ES-I3 (cell line): ENCODE measurements at regions not wholly inside any gene's neighbourhood (a gene's known extent, or its start where the extent isn't known, plus 50 kb on each side); places are given as distances from the start of the nearest gene placed in this dataset.

Experiments used
- H3K36me3 ChIP-seq: 2 replicates; pipeline ENCODE4 v1.6.1; 2013; ENCODE audit warnings: mild to moderate bottlenecking, low read length, control low read depth, moderate library complexity; ENCODE audit not compliant: insufficient read depth
- H3K4me1 ChIP-seq: 2 replicates; pipeline ENCODE4 v1.6.1; 2013; ENCODE audit warnings: mild to moderate bottlenecking, control low read depth, low read length; ENCODE audit not compliant: insufficient read depth
- H3K9ac ChIP-seq: 2 replicates; pipeline ENCODE4 v1.6.1; 2013; ENCODE audit warnings: low read depth, mild to moderate bottlenecking, low read length, moderate library complexity
- H3K9me3 ChIP-seq: 2 replicates; pipeline ENCODE4 v1.6.1; 2013; ENCODE audit warnings: mild to moderate bottlenecking, low read length, moderate library complexity; ENCODE audit not compliant: control insufficient read depth, insufficient read depth

DNA sequence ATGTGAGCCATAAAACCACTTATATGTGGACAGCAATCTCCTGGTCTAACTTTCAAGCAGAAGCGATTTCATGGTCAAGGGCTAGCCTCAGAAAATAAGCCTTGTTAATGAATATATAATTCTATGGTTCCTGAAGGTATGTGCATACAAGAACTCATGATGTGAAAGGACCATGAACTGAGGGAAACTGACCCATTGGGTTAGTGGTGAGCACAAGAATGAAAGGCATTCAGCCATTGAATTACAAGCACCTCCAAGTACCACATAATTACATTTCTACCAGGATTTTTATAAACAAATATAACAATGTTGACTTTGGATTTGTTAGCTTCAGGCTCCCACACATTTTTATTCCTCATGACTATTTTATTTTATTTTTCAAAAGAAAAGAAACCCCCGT lies 459.0 kb downstream of the TLE4 start:
- Histone ChIP-seq H3K36me3 (no peaks in the 10 kb centered on the region), H3K4me1 (no peaks in the 10 kb centered on the region), H3K9ac (no peak overlapping the region), H3K9me3 (no peaks in the 10 kb centered on the region)

DNA sequence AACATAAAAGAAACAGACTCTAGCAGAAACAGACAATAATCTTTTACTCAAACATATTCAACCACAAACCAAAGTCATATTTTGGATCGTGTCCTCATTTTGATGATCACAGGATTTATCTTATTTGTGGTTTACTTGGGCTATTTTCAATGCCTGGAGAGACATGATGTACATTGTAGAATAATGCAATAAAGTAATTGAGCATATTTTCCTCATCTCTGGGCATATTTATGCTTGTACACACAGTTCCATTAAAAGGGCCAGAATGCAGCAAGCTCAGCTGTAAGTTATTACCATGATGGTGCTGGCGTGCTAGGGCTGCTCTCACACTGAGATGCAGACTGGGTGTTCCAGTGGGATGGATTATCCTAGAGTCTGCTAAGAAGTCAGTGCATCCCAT lies 456.7 kb downstream of the TLE4 start:
- no peaks in the 10 kb centered on the region for H3K9me3 ChIP-seq
- no peaks in the 10 kb centered on the region for H3K36me3 ChIP-seq
- H3K4me1 ChIP-seq: no peaks in the 10 kb centered on the region
- no peak overlapping the region for H3K9ac ChIP-seq

DNA sequence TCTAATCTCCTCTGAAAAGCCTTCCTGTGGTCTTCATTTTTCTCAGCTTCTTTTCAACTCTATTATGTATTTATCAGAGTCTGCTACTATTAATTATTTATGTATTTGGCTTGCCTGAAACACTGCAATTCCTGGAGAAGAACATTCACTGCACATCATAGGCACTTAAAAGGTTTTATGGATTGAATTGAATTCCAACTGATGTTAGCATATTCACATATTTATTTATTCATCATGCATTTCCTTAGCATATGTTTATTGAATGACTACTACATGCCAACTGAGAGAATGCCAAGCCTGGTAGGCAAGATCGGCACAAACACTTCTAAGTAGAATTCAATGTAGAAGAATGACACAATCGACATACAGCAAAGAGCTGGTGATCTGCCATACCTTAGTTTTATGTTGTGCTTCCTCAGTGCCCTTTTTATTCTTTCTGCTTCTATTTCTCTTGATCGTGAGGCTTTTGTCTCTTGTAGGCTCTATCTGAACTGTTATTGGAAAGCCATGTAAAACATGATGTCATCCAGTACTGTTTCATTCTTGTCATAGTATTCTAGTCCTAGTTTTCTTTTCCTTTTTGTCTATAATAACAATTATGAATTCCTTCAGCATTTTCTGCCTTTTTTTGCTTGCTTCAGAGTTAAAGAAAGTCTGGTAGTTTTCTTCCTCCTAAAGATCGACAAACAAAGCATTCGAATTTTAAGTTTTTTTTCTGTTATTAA lies 454.2 kb downstream of the TLE4 start:
- Histone ChIP-seq H3K9me3 (no peaks in the 10 kb centered on the region), H3K36me3 (no peaks in the 10 kb centered on the region), H3K4me1 (no peaks in the 10 kb centered on the region), H3K9ac (no peak overlapping the region)

DNA sequence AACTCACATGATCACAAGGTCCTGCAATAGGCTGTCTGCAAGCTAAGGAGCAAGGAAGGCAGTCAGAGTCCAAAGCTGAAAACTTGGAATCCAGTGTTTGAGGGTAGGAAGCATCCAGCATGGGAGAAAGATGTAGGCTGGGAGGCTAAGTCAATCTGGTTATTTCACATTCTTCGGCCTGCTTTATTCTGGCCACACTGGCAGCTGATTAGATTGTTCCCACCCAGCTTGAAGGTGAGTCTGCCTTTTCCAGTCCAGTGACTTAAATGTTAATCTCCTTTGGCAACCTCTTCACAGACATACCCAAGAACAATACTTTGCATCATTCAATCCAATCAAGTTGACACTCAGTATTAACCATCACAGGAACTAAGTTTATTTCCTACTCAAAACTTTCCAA lies 453.4 kb downstream of the TLE4 start:
- Histone ChIP-seq H3K36me3 (no peaks in the 10 kb centered on the region), H3K4me1 (no peaks in the 10 kb centered on the region), H3K9me3 (no peaks in the 10 kb centered on the region), H3K9ac (no peak overlapping the region)

DNA sequence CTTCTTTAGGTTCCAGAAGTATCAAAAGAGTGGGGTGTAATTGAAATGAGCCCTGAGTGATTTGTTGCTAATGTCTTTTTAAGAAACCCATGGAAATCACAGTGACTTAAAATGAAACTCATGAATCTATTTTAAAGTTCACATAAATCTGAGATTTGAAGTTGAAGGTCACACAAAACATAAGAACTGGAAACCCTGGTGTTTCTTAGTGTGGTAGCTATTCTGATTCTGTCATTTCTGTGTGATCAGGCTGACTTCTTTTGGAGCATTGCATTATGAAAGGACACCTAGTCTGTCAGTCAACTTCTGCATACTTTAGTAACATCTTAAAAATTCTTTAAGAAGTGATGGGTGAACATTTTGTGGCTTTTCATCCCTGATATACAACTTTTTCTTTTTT lies 448.8 kb downstream of the TLE4 start:
- H3K4me1 ChIP-seq: no peaks in the 10 kb centered on the region
- no peak overlapping the region for H3K9ac ChIP-seq
- no peaks in the 10 kb centered on the region for H3K36me3 ChIP-seq
- H3K9me3 ChIP-seq: no peaks in the 10 kb centered on the region

DNA sequence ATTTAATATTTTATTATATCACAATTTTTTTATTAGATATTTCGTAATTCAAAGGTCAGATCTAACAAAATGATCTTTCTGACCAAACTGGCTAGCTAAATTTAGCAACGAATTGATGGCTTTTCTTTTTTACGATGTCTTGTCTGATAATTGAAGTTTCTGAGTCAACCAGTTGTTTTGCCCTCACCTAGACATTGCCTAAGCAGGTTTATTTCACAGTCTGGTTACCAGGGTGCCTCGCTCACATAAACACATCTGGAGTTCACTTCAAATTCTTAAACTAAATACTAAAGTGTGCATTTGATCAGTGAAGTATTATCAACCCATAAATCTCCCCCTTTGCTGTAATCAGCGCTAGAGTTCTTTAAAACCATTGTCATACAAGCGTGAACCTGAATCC lies 448.3 kb downstream of the TLE4 start:
- H3K4me1 ChIP-seq: no peaks in the 10 kb centered on the region
- no peaks in the 10 kb centered on the region for H3K36me3 ChIP-seq
- H3K9ac ChIP-seq: no peak overlapping the region
- no peaks in the 10 kb centered on the region for H3K9me3 ChIP-seq

DNA sequence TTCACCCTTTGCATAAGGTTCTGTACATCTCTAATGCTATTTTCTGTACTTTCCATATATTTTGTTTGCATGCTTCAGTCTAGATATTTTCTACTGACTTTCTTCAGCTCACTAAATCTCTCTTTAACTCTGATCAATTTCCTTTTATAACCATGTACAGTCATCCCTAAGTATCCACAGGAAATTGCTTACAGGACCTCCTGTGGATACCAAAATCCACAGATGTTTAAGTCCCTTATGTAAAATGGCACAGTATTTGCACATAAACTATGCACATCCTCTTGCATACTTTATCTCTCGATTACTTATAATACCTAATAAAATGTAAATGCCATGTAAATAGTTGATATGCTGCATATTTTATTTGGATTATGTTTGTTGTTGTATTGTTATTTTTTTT lies 442.1 kb downstream of the TLE4 start:
- Histone ChIP-seq H3K4me1 (no peaks in the 10 kb centered on the region), H3K9ac (no peak overlapping the region), H3K36me3 (no peaks in the 10 kb centered on the region), H3K9me3 (no peaks in the 10 kb centered on the region)

DNA sequence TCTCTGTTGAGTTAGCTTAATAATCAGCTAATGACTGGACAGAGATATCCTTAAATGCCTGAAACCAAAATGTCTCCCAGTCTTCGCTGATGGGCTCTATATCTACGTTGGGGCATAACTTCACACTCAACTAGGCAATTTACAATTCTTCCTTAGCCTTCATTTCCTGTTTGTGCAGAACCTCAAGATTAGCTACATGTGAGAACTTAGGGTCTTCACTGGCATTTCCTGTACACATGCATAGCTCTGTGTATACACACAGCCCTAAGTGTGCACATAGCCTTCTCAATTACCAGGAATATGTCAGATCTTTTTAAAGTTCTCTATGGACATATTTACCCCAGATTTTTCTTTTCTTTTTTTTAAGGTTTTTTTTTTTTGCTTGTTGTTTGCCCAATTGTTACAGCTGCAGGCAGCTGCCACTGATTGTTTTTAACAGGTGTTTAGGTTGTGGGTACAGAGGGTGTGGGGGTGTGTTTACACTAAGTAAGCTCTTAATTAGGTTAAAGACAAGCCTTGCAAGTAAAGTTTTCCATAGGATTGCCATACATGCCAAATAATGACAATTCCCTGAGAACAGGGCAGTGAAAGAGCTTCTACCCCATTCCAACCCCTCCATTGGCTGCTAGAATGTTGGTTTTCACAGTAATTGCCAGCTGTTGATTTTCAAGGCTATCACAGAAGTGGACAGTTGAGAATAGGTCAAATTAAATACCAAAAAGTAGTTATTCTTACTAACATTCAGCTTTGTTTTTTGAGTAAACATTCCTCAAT lies 441.0 kb downstream of the TLE4 start:
- no peaks in the 10 kb centered on the region for H3K36me3 ChIP-seq
- no peak overlapping the region for H3K9ac ChIP-seq
- H3K4me1 ChIP-seq: no peaks in the 10 kb centered on the region
- H3K9me3 ChIP-seq: no peaks in the 10 kb centered on the region

DNA sequence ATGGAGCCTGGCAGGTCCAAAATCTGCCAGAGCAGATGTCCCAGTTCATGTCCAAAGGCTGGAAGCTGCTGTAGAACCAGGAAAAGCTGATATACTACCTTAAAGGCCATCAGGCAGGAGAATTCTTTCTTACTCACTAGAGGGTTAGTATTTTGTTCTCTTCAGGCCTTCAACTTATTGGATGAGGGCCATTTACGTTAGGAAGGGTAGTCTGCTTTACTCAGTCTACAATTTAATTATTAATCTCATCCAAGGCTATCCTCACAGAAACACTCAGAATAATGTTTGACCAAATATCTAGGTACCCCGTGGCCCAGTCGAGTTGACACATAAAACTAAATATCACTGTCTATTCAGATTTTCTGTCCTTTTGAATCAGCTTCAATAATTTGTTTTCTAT lies 437.4 kb downstream of the TLE4 start:
- Histone ChIP-seq H3K9me3 (no peaks in the 10 kb centered on the region), H3K36me3 (no peaks in the 10 kb centered on the region), H3K9ac (no peak overlapping the region), H3K4me1 (no peaks in the 10 kb centered on the region)

DNA sequence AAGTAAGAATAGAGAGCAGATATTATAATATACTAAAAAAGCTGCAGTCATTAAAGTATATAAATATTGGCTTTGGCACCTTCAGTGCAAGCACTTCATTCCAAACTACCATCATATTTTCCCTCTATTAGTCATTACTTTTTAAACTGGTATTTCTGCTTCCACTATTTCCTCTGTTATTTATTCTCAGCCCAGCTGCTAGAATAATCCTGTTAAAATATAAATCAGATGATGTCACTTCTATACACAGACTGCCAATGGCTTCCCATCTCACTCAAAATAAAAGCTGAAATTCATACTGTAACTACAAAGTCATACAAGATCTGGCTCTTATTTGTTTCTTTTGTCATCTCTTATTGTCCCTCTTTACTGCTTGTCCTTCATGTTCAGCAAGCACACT lies 432.9 kb downstream of the TLE4 start:
- Histone ChIP-seq H3K9me3 (no peaks in the 10 kb centered on the region), H3K36me3 (no peaks in the 10 kb centered on the region), H3K4me1 (no peaks in the 10 kb centered on the region), H3K9ac (no peak overlapping the region)

DNA sequence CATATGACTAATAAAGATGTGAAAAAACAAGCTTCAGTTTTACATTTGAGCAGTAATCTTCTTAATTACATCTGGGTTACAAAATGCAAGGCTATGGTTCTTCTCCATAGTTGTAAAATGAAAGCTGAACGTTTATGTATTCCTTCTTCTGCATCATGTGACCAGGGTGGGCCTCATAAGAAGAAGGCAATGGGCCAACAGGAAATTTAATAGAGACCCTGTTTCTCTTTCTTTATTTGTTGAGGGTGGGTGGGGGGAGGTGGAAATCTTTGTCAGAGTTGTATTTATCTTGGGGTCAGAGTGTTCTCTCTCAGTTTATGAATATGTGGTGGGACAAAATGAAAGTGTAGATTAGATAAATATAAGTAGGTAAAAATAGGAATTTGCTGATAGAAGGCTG lies 418.8 kb downstream of the TLE4 start:
- no peaks in the 10 kb centered on the region for H3K4me1 ChIP-seq
- no peak overlapping the region for H3K9ac ChIP-seq
- no peaks in the 10 kb centered on the region for H3K36me3 ChIP-seq
- H3K9me3 ChIP-seq: no peaks in the 10 kb centered on the region

DNA sequence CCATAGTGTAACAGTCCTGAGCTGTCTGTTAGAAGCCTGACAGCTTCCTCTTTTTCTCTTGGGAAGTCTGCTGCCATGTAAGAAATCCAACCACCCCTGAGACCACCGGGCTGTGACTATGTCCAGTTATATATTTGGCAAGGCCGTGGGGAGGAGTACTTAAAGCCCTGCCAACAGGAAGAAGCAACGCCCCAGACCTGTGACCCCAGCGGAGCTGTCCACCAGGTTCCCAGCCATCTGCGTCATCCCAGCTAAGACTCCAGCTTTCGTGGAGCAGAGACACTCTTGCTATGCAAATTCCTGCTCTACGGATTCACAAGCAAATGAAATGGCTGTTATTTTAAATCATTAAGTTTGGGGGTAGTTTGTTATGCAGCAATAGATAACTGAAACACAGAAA lies 417.3 kb downstream of the TLE4 start:
- H3K36me3 ChIP-seq: no peaks in the 10 kb centered on the region
- H3K9ac ChIP-seq: no peak overlapping the region
- H3K4me1 ChIP-seq: no peaks in the 10 kb centered on the region
- H3K9me3 ChIP-seq: no peaks in the 10 kb centered on the region

DNA sequence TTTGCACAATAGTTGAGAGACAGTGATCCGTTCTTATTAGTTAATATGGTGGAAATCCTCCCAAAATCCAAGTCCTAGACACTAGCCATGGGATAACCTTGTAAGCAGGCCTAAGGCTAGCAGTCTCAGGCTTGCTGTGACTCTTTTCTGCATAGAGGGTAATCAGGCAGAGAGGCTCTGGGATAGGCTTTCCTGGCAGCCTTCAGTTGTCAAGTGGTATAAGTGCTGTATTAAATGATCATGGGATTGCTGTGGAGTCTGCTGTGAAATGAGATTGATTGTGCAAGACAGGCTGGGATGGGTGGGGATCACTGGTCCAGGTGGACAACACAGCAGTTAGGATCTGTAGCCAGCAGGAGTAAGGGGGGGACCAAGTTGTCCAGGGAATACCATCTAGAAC lies 416.4 kb downstream of the TLE4 start:
- no peaks in the 10 kb centered on the region for H3K4me1 ChIP-seq
- no peaks in the 10 kb centered on the region for H3K36me3 ChIP-seq
- no peaks in the 10 kb centered on the region for H3K9me3 ChIP-seq
- no peak overlapping the region for H3K9ac ChIP-seq

DNA sequence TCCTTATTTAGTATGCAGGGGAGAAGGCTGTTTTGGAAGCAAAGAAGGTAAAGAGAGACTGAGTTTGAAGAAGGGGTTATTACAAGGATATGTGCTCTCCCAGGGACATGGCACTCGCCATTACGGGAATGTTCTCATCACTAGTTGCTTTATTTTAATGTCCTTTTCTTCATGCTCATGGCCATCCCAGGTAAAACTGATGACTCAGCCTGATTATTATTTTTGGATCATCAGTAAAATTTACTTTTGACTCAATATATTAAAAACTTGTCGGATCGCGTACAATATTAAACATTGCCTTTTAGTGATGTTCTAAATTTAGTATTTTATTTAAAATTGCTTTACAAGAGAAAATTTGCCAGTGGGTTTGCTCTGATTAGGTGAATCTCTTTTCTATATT lies 414.7 kb downstream of the TLE4 start:
- Histone ChIP-seq H3K9ac (no peak overlapping the region), H3K9me3 (no peaks in the 10 kb centered on the region), H3K36me3 (no peaks in the 10 kb centered on the region), H3K4me1 (no peaks in the 10 kb centered on the region)

DNA sequence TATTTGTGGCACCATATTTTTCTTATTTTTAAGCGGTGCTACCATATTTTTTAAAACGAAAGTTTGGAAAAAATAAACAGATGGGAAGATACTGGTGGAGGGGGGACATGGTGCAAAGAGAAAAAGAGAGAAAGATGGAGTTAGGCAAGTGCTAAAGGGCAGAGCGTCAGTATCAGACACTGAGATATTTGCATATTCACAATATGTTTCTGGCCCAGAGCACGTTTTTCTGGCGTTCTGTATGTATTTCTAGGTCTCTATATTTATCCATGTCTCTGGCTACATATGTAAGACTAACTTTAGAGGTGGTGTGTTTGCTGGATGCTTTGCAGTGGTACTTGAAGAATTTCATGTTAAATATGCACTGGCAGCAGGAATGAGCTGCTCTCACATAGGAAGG lies 414.0 kb downstream of the TLE4 start:
- no peaks in the 10 kb centered on the region for H3K4me1 ChIP-seq
- no peaks in the 10 kb centered on the region for H3K36me3 ChIP-seq

More for the DNA sequence above, 414.0 kb downstream of the TLE4 start:
- Histone ChIP-seq H3K9ac (no peak overlapping the region), H3K9me3 (no peaks in the 10 kb centered on the region)
